ENCODE measurements at regions not wholly inside any gene's neighbourhood (a gene's known extent, or its start where the extent isn't known, plus 50 kb on each side); places are given as distances from the start of the nearest gene placed in this dataset.
"Not testable (repeated sequence)": the region's sequence is repeated elsewhere in the genome, so short reads cannot be mapped to it uniquely, and the experiment has no call there.

DNA sequence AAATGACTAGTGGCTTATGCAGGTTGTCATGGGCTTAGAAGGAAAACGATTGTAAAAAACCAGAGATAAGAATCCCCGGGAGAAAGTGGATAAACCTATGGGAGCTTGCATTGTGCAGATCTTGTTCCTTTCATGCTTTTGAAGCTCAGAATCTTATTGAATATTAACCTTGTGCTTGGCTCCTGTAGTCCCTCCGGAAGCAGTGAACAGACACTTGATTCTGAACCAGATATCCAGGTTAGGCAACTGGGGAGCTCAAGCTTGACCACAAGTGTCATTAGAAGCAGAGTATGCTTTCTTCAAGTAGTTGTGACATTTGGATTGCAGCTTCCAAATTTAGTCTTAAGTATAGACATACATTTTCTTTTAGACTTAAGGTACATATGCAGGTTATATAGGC, 212.6 kb upstream of the MOCS1 start:
- DNase-seq = no peak

DNA sequence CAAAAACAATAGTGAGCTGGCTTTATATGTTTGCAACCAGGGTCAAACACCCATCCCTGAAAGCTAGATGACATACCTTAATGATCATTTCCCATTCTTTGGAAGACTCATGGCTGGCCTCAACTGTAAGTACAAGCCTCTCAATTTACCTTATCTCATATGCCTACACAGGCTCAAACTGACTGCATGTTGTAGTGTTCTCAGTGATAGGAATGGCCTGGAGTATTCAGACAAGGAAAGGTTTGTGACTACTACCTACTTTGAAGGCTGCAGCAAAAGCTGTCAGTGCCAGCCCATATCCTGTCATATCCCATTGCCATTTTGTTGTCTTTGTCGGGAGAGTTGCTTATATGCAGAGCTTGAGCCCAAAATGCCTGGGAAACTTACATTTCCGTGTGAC, 205.2 kb upstream of the MOCS1 start:
- no peak for DNase-seq

DNA sequence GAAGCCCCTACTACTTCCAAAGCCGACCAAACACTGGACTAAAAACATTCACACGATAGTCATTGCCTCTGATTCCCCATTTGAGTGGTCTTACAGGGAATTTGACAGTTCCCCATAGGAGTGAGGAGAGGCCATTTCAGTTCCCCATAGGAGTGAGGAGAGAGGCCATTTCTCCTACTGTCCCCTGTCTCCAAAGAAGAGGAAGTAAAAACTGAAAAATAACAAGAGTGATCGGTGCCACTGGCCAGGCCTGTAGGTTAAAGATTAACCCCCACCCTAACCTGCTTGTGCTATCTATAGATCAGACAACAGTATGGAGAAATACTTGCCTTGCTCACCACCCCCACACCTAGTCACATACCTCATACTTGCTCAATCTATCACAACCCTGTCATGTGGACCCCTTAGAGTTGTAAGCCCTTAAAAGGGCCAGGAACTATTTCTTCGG, 204.0 kb upstream of the MOCS1 start:
- DNase-seq = no peak

DNA sequence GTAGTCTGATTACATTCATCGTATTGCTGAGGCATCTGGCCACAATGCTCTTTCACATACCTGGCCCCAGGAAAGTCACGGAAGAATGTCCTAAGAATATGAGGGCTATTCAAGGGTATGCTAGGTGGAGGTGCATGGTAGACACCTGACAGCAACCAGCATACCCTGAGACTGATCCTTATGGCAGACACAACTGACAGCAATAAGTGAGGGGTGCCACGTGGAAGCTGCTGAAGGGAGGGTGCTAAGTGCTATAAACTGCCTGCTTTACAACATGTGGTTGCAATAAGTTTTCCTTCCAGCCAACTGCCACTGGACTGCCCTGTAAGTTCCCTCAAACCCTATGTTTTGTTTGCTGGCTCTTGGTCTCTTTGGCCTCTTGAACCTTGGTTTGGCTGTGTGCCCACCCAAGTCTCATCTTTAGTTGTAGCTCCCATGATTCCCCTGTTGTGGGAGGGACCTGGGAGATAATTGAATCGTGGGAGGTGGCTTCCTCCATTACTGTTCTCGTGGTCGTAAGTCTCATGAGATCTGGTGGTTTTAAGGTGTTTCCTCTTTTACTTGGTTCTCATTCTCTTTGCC, 201.3 kb upstream of the MOCS1 start:
- no peak for DNase-seq

DNA sequence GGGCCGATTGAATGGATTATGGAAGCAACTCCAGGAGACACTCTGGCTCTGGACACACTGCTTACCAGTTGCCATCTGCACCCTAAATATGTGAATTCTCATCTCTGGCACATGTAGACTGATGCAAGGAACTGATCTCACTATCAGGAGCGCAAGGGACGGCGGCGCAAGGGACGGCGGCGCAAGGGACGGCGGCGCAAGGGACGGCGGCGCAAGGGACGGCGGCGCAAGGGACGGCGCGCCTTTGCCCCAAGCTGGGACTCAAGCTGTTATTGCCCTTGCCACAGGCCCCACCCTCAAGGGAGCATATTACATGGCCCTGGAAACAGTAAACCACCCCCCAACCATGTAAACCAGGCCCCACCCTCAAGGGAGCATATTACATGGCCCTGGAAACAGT, 199.7 kb upstream of the MOCS1 start:
- not testable (repeated sequence) for DNase-seq

DNA sequence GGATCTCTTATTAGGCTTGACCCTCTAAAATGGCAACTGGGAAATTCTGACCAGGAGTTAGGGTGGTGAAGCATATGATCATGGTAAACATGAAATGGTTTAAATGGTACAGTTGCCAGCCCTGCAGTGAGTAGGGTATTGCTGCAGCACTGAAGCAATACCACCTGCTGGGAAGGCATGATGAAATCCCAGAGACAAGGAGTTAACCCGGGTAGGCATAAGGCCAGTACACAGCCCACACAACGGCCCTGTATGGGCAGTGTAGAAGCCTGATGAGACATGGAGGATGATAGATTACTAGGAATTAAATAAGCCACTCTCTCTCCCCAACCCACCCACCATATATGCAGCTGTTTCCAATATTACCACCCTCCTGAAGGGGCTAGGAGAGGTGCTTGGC, 197.4 kb upstream of the MOCS1 start:
- DNase-seq = no peak

DNA sequence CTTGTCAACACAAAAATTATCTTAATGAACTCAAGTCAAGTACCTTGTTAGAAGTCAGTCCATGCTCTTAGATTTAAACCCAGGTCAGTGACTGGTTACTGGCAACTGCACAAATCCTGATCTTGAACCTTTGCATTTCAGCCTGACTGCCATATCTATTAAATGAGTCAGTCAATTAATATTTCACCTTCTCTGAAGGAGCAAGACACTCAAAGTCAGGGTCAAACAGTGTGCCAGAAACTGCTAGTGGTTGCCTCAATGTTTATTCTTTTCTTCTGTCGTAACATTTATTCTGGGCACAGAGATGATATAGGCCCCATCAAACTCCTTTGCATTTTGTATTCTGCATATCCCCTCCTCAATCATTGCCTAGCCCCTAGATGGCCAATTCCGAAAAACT, 193.9 kb upstream of the MOCS1 start:
- no peak for DNase-seq

DNA sequence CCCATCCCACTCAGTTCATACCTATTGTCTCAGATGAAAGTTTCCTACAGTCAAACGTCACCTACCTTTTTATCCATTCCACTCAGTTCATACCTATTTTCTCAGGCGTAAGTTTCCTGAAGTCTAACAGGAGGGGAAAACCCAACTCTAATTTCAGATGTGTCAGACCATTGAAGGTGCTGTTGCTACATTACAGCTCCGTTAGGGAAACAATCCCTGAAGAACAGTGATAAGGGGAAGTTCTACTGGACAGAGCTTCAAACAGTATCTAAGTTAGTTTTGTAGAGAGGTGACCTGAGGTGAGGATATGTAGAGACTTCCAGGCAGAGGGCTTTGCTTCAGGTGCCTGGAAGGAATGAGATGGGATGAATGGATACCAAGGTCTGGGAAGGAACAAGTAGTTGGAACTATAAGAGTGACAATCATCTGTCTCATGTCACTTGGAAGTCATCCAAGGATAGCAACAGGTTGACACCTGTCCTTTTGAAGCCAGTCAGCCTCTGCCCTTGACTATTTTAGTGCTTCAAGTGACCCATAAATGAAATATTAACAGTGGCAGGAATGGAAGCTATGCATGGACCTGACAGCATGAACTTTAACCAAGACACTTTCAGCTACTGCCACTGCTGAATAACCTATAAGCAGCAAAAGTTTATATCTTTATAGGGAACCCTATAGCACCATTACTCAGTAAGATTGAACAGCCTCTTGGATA, 191.6 kb upstream of the MOCS1 start:
- no peak for DNase-seq

DNA sequence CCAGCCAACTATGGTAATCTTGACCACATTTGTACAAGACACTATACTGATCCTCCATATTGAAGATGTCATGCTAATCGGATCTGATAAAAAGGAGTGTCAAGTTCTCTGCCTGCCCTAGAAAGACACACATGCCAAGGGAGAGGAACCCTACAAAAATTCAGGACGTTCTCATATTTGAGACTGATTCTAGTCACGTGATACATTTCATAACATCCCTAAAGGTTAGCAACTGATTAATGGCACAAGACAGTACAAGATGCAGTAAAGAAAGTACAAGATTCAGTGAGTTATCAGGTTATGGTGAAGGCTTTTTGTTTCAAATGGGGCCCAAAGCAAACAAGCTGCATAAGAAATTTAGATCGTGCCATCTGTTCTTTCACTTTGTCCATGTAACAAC, 190.7 kb upstream of the MOCS1 start:
- DNase-seq = no peak

DNA sequence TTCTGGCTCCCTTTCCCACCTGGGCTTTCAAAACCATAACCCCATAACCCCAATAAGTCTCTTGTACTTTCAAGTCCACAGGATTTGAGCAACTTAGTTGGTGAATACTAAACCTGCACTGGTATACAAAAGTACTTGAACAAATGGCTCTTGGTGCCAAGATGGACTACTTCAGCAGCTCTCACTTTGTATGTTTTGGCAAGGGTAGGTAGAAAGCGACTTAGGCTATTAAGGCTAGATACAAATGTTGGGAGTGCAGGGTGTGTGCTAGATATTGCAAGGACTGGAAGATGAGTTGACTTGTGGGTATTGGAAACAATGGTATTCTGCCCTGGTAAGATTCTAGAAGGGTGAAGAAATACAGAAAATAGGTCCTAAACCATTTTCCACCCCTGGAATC, 182.6 kb upstream of the MOCS1 start:
- no peak for DNase-seq

DNA sequence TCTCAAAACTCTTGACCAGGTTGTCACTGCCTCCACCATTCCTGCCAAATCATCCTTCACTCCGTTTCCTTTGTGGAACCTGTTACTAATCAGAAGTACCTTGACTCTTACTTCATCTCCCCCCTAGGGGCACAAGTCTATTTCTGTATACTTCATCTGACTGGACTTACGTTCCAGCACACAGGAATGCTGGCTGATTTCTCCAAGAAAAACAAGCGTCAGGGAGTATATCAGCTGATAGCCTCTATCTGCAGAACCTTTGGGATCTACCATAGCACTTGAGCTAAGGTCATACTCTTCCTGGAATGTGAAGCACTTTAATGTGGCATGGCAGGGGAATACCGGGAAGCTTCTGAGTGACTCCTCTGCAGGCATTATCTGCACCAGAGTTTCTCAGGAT, 178.1 kb upstream of the MOCS1 start:
- no peak for DNase-seq

DNA sequence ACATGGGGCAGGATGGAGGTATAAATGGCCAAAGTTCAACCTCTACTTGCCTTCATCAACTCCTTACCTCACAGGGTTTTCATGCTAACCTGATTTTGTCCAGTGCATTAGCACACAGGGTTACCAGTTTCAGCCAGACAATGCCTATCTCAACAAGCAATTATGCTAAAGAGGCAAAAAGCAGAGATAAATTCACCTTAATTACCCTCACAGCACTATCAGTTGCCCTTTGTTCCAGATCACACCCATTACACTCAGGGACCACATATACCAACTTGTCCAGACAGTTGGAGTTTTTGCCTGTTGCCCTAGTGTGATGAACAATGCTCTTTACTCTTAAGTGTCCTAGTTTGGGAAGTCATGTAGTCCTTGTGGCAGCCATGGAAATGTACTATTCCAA, 174.5 kb upstream of the MOCS1 start:
- DNase-seq = no peak

DNA sequence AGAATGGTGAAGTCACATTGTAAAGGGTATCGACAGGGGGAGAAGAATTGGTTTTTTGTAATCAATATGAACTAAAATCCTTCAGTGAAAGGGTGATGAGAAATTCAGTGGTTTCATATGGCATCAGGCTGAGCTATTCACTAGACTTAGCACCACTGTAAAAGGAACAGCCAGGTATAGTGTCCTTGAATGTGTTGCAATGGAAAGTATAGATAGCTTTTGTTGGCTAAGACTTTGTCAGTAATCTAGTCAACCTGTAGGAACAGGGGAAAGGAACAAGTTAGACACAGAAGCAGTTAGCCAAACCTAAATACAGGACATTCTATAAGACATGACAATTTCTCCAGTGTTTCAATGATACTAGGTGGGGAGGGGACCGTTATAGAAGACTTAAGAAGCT, 172.6 kb upstream of the MOCS1 start:
- DNase-seq = no peak

DNA sequence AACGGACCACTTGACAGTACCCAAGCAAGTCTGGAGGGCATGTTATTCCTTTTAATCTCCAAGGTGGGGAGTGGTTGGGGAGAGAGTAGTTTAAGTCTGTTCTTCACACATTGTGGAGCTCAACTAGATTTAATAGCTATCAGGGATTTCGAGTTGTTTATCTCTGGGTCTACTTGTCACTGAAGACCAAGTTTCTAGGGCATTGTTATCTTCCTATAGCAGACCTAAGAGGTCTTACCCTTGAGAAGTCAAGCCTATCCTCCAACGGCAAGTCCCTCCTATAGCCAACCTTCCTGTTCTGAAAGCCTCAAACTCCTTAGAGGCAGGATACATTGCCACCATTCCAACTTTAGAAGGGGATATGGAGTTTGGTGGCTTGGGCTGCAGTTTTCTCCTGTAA, 164.5 kb upstream of the MOCS1 start:
- no peak for DNase-seq

DNA sequence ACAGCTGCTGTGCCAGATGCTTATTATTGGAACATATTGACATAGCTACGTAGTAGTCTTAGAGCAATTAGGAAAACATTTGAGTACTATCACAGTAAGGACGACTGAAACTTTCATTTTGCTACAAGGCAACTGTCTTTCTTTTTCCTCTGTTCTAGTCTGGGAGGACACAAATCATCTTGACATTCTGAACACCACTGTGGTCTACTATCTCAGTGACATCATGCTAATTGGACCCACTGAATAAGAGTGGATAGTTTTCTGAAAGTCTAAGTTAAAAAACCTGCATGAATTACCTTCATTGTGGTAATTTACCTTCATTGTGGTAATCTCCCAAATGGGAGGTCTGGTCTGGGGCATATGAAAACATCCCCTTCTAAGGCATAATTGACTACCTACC, 163.3 kb upstream of the MOCS1 start:
- no peak for DNase-seq

DNA sequence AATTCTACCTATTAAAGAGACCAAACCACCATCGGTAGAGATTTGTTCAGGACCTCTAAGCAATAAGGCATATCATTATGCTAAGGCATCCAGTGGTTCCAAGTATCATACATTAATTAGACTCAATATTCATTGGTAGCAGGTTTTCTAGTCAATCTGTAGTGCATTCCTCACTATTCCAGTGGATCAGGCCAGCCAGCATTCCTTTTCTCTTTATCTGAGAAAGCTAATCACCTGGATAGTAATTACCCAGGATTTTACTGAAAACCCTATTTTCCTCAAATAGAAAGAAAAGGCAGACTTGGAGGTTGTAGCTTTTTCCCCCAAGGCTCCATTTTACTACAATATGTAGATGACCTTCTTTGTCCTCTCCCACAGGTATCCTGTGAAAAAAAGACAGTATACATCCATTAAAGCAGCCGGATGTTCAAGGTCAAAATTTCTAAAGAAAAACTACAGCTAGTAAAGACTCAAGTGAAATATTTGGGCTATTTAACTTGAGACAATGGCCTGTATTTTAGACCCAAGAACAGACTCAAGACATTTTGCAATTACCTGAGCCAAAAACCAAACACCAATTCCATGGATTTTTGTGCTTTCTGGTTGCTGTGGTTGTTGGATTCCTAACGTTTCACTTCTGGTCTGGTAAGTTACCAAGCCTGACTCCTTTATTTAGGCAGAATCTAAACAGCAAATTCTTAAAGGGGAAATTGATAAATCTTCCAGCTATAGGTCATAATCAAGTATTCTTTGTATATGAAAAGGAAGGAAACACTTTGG, 149.1 kb upstream of the MOCS1 start:
- DNase-seq = no peak

DNA sequence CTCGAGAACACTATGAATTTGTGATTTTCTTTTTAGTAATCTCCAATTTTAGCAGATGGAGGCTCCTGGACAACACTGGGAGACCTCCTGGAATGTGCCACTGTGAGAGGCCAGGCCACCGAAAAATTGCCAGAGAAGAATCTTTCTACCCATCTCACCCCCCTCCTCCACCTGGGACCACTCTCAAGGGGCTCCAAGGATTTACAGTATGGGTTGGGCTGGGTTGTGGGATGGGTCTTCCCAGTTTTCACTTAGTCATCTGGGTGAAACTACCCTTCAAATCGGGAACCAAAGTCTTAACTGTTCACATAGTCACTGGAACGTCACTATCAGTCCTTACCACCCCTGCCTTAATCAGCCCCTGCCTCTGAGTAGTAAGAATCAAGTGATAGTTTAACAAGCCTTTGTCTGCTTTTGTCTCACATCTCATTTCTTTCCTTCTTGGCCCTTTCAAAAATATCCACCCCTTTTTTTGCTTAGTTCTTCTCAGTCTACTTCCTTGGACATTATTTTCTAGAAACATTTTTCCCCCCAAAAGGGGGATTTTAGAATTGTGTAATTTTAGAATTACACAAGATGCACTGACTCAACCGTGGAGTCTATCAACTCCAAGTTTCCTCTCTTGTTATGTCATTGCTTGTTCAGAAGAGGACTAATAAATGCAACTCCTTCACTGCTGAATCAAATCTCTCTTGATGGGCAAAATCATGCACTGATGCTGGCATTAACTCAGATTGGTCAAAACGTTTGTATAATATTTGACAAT, 148.2 kb upstream of the MOCS1 start:
- DNase-seq = no peak

DNA sequence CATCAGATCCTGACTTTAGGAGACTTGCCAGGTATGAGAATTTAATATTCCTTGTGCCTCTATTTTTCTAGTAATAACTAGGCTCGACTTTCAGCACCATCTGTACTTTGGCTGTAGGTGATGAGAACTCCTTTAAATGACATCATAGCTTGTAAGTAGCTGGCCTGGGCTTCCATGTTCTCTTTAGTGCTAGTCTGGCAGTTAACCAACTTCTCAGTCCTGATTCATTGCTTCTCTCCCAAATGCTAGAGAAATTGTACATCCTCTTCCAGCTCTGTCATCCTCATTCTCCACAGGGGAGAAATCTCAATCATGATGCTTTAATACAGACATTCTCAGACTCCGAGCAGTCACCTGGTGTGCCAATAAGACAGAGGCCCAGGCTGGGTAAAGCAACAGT, 143.5 kb upstream of the MOCS1 start:
- DNase-seq = no peak

DNA sequence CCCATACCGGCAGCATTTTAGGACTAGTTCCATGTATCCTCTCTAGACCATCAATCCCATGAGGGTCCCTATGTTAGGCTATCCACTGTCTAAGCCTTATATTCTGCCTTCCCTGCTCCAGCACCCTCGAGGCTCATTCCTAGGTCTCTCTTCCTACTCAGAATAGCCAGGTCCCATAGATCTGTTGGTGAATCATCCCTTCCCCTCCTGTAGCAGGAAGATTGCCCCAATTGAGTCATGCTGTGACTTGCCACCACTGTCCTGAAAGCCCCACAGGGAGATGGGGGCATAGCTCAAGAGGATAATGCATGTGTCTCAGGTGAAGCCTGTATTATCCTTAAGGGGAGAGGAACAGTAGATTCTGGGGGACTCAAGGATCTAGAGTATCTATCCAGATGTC, 143.1 kb upstream of the MOCS1 start:
- no peak for DNase-seq

DNA sequence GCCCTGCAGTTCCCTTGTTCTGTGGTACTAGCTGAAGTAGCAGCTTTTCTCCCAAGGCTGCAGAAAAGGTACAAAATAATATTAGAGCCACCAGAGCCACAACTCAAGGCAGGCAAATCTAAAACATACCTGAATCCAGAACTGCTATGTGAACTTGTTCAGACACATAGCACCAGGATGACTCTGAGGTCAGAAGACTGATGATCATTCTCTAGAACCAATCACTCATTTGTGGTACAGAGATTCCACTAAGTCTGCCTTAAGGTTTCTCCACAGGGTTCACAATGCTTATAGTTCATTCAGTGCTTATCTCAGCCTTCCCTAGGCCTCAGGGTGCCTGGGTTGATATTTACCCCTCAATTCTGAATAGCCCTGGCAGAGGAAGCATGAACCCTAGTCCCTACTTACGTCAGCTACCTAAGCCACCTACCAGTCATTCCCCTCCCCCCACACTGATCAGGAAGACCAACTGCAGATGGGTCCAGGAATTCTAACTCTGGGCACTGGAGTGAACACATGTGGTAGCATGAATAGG, 140.9 kb upstream of the MOCS1 start:
- DNase-seq = no peak

DNA sequence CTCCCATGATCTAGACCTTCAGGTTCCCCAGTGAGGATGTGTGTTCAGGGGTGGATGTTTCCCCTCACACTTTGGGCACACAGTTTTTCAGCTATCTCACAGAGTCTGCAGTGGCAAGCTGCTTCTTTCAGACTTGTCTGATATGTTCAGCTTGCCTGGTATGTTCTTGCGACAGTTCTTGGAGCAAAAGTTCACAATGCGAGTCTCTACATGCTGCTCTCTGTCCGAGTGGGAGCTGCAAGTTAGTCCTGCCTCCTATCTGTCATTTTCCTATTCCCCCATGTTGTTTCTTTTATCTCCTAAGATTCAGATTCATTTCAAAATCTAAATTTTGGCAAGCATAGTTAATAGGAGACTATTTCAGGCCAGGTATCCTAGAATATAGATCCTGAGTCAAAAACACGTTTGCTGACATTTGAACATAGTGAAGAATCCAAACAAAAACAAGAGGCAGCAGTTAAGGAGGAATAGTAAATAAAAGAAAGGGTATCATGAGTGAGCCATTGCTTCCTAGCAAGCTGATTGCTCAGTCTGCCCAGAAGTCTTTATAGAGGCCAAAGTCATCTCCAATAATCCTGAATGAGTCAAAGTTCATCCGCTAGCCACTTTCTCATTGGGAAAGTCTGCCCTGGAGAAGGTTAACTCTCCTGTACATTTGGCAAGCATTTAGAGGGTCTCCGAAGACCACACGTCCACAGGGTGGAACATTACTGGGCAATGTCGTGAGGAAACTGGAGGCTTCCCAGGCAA, 140.2 kb upstream of the MOCS1 start:
- DNase-seq = no peak

DNA sequence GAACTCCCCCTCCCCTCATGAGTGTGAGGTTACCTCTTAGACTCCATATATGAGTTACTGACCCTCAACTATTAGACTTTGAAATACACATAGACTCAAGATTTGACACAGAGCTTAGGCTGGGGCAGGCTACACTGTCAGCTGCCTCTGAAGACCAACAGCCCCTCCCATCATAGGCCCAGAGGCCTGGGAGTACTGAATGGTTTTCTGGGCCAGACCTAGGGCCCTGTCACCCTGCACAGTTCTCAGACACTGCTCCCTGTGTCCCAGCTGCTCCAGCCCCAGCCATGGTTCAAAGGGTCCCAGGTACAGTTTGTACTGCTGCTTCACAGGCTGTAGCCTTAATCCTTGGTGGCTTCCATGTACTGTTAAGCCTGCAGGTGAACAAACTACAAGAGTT, 132.1 kb upstream of the MOCS1 start:
- no peak for DNase-seq

DNA sequence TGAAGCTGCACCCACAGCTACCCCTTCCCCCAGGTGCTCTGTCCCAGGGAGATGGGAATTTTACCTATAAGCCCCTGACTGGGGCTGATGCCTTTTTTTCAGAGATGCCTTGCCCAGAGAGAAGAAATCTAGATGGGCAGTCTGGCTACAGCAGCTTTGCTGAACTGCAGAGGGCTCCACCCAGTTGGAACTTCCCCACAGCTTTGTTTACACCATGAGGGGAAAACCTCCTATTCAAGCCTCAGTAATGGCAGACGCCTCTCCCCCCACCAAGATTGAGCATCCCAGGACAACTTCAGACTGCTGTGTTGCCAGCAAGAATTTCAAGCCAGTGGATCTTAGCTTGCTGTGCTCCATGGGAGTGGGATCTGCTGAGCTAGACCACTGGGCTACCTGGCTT, 122.6 kb upstream of the MOCS1 start:
- no peak for DNase-seq

All from CD4-positive, alpha-beta T cell treated with Interleukin-1 beta for 1 hour (primary cell).